HepG2 (cell line): ENCODE measurements at regions not wholly inside any gene's neighbourhood (a gene's known extent, or its start where the extent isn't known, plus 50 kb on each side); places are given as distances from the start of the nearest gene placed in this dataset.

Source experiments
- ATAC-seq: fragments of 200-7000 bp; cut with Tn5 transposase; 3 replicates; pipeline ENCODE4 v1.9.1; 2020; ENCODE audit warnings: mild to moderate bottlenecking, moderate library complexity
- BruUV-seq: library from RNA; stranded (reverse); fragments of 400-500 nt; replicated peaks from 2 replicates; lab custom pipeline; 2021; lab: Mats Ljungman, UMichigan
- CTCF ChIA-PET: fragments of 300-600 bp; formaldehyde crosslinking; extraction: SDS; loops from one replicate; lab custom pipeline; 2021; ENCODE audit warnings: low total read pairs, inconsistent platforms, low intra/inter-chr PET ratio; lab: Yijun Ruan, JAX
- POLR2A ChIA-PET: fragments of 350-600 bp; sonication (Branson Sonifier 250); formaldehyde crosslinking; loops from one replicate; lab custom pipeline; 2020; ENCODE audit warnings: antibody characterized with exemption, inconsistent platforms; lab: Yijun Ruan, JAX
- DNase-seq: peaks from one replicate; pipeline ENCODE4 v3.0.0-alpha.2; 2015; ENCODE audit warnings: low spot score
- FAIRE-seq: peaks from 3 replicates; lab custom pipeline; 2011; peaks lifted over from hg19 to GRCh38; lab: Jason Lieb, UNC
- H2AFZ ChIP-seq: one replicate; pipeline ENCODE4 v1.6.1; 2011; ENCODE audit warnings: low read length, inconsistent platforms
- H3K27ac ChIP-seq: fragments of 300-600 bp; 3 replicates; pipeline ENCODE4 v1.8.0; 2011; ENCODE audit warnings: mixed run types, mild to moderate bottlenecking, mixed read lengths, low read length, inconsistent platforms; ENCODE audit not compliant: insufficient read depth; ENCODE audit errors: extremely low read length
- H3K27me3 ChIP-seq, 2 experiments: fragments of 200-600 bp in 1 of 2; 2 replicates in 1 of 2; 3 replicates in 1 of 2; pipeline versions ENCODE4 v1.6.0 to v1.8.0; 2011; ENCODE audit warnings: low read length in 2 of 2, mild to moderate bottlenecking in 2 of 2, moderate library complexity in 2 of 2, inconsistent platforms in 1 of 2; ENCODE audit not compliant: insufficient read depth in 2 of 2, control insufficient read depth in 1 of 2
- H3K36me3 ChIP-seq, 2 experiments: fragments of 200-600 bp in 1 of 2; replicated peaks in 1 of 2; 2 replicates in 1 of 2; 3 replicates in 1 of 2; pipeline versions ENCODE4 v1.5.1 to v1.8.0; 2011; ENCODE audit warnings: low read length in 2 of 2, inconsistent platforms in 1 of 2; ENCODE audit not compliant: insufficient read depth in 2 of 2, control insufficient read depth in 1 of 2
- H3K4me1 ChIP-seq: 2 replicates; pipeline ENCODE4 v1.5.1; 2012; ENCODE audit warnings: low read length, inconsistent platforms; ENCODE audit not compliant: insufficient read depth
- H3K4me2 ChIP-seq: 2 replicates; pipeline ENCODE4 v1.6.0; 2011; ENCODE audit warnings: low read depth, low read length, inconsistent platforms
- H3K4me3 ChIP-seq, 3 experiments: fragments of 200-600 bp in 1 of 3; sonication (generic), shearing (Covaris generic) in 1 of 3; replicated peaks in 1 of 3; 2 replicates each; pipeline ENCODE4 v1.5.1; 2011 to 2016; ENCODE audit warnings: low read length in 3 of 3, inconsistent platforms in 2 of 3, low read depth in 2 of 3, mild to moderate bottlenecking in 2 of 3, control low read depth in 1 of 3, mixed read lengths in 1 of 3; ENCODE audit not compliant: insufficient read depth in 1 of 3
- H3K79me2 ChIP-seq: one replicate; pipeline ENCODE4 v1.6.1; 2011; ENCODE audit warnings: low read length, inconsistent platforms; ENCODE audit not compliant: insufficient read depth
- H3K9ac ChIP-seq: 2 replicates; pipeline ENCODE4 v1.6.0; 2011; ENCODE audit warnings: mild to moderate bottlenecking, low read depth, low read length, inconsistent platforms; ENCODE audit not compliant: insufficient read depth
- H3K9me3 ChIP-seq: 2 replicates; pipeline ENCODE4 v1.5.1; 2012; ENCODE audit warnings: mild to moderate bottlenecking, low read length
- H4K20me1 ChIP-seq: 2 replicates; pipeline ENCODE4 v1.6.0; 2011; ENCODE audit warnings: inconsistent platforms, mild to moderate bottlenecking, low read length, moderate library complexity; ENCODE audit not compliant: insufficient read depth
- BCL3 ChIP-seq: sonication (generic); formaldehyde crosslinking; IDR thresholded peaks from 2 replicates; pipeline ENCODE4 v1.5.1; 2020; ENCODE audit warnings: mild to moderate bottlenecking, missing genetic modification reagents, moderate library complexity
- HIVEP1 ChIP-seq: sonication (generic); formaldehyde crosslinking; IDR thresholded peaks from 2 replicates; pipeline ENCODE4 v1.4.0; 2020; ENCODE audit warnings: mild to moderate bottlenecking, missing genetic modification reagents
- JDP2 ChIP-seq: sonication (generic); formaldehyde crosslinking; IDR thresholded peaks from 2 replicates; pipeline ENCODE4 v1.8.1; 2022; ENCODE audit warnings: missing genetic modification reagents, borderline replicate concordance
- KAT2B ChIP-seq: fragments of 150-350 bp; IDR thresholded peaks from 2 replicates; pipeline ENCODE4 v1.6.1; 2014; ENCODE audit warnings: low read depth, low read length, borderline replicate concordance
- KLF6 ChIP-seq: IDR thresholded peaks from 2 replicates; pipeline ENCODE4 v1.8.0; 2016; ENCODE audit warnings: missing biosample characterization, missing genetic modification reagents
- MIER2 ChIP-seq: IDR thresholded peaks from 2 replicates; pipeline ENCODE4 v1.6.1; 2016; ENCODE audit warnings: missing biosample characterization, missing genetic modification reagents
- NFIB ChIP-seq: sonication (generic); formaldehyde crosslinking; IDR thresholded peaks from 2 replicates; pipeline ENCODE4 v1.9.0; 2021; ENCODE audit warnings: missing genetic modification reagents, mild to moderate bottlenecking, borderline replicate concordance
- NR1H2 ChIP-seq: sonication (generic); formaldehyde crosslinking; IDR thresholded peaks from 2 replicates; pipeline ENCODE4 v1.8.1; 2022; ENCODE audit warnings: low read depth, missing genetic modification reagents, borderline replicate concordance
- SMAD3 ChIP-seq: sonication (generic); formaldehyde crosslinking; IDR thresholded peaks from 2 replicates; pipeline ENCODE4 v1.4.0; 2020; ENCODE audit warnings: missing genetic modification reagents
- YEATS4 ChIP-seq: sonication (generic); formaldehyde crosslinking; IDR thresholded peaks from 2 replicates; pipeline ENCODE4 v1.4.0; 2020; ENCODE audit warnings: missing genetic modification reagents, borderline replicate concordance
- ZFP36L1 ChIP-seq: sonication (generic); formaldehyde crosslinking; IDR thresholded peaks from 2 replicates; pipeline ENCODE4 v1.8.0; 2022; ENCODE audit warnings: mild to moderate bottlenecking, missing genetic modification reagents, moderate library complexity
- ZNF256 ChIP-seq: sonication (generic); formaldehyde crosslinking; conservative IDR thresholded peaks from 2 replicates; pipeline ENCODE4 v1.4.0; 2020; ENCODE audit warnings: missing genetic modification reagents
- ZNF260 ChIP-seq: sonication (generic); formaldehyde crosslinking; IDR thresholded peaks from 2 replicates; pipeline ENCODE4 v1.4.0; 2020; ENCODE audit warnings: missing genetic modification reagents, low read depth, mild to moderate bottlenecking, borderline replicate concordance
- ZNF547 ChIP-seq: sonication (generic); formaldehyde crosslinking; IDR thresholded peaks from 2 replicates; pipeline ENCODE4 v1.5.1; 2020; ENCODE audit warnings: mild to moderate bottlenecking, missing genetic modification reagents
- ZNF703 ChIP-seq: sonication (generic); formaldehyde crosslinking; IDR thresholded peaks from 2 replicates; pipeline ENCODE4 v1.5.1; 2020; ENCODE audit warnings: missing genetic modification reagents, mild to moderate bottlenecking, moderate library complexity, borderline replicate concordance
- WGBS: methylation state at CpG from one replicate; pipeline ENCODE4 v1.1.6; 2017; ENCODE audit warnings: low lambda C conversion rate; 5-methylcytosine and 5-hydroxymethylcytosine counted together
- in situ Hi-C: cut with HindIII; loops from 2 replicates; pipeline ENCODE4 v1.10.0; 2017; ENCODE audit warnings: low pct_unique_long_range_greater_than_20kb; ENCODE audit not compliant: extremely low pct_ligation_motif_present
- intact Hi-C: fragments of 100-400 bp; cut with micrococcal nuclease; formaldehyde crosslinking; loops from one replicate; pipeline ENCODE4 v1.10.0; 2022; ENCODE audit not compliant: unreplicated experiment
- TF ChIP-seq, protein P1 (sequence below): sonication (generic); formaldehyde crosslinking; IDR thresholded peaks from 2 replicates; pipeline ENCODE4 v1.5.0; 2020; ENCODE audit warnings: missing genetic modification reagents, mild to moderate bottlenecking, borderline replicate concordance

- Histone ChIP-seq H3K27ac (no peak overlapping the region), H3K9ac (no peak overlapping the region), H3K4me2 (no peak overlapping the region), H3K79me2 (no peaks in the 10 kb centered on the region), H3K4me3 (no peak overlapping the region), H3K27me3 (peaks cover 0 to 3% of the 10 kb centered on the region in 2 experiments; a peak in 2 of 5 replicates), H2AFZ (no peak overlapping the region), H3K4me1 (no peaks in the 10 kb centered on the region), H3K9me3 (no peaks in the 10 kb centered on the region), H3K36me3 (no peaks in the 10 kb centered on the region), H4K20me1 (no peaks in the 10 kb centered on the region)
- POLR2A ChIA-PET, result no interaction called here
- CTCF ChIA-PET, result no interaction called here
- in situ Hi-C loops (no loop called here), intact Hi-C loops (no loop called here)
- FAIRE-seq (no peak), ATAC-seq (no peak), DNase-seq (no peak)
- TF ChIP-seq JDP2 (CRISPR knock-in tag), result no peak
- no peak for TF ChIP-seq KAT2B
- no peak for TF ChIP-seq ZNF256
- TF ChIP-seq YEATS4 (CRISPR knock-in tag), result no peak
- TF ChIP-seq BCL3 (CRISPR knock-in tag), result no peak
- WGBS, result 54% methylated on average over 7 of the region's 17 CpGs
- BruUV-seq, result no TSS peak
Observed at GRCh38 chr15:29473621-29474105, 204.0 kb upstream of the NSMCE3 start.

DNA sequence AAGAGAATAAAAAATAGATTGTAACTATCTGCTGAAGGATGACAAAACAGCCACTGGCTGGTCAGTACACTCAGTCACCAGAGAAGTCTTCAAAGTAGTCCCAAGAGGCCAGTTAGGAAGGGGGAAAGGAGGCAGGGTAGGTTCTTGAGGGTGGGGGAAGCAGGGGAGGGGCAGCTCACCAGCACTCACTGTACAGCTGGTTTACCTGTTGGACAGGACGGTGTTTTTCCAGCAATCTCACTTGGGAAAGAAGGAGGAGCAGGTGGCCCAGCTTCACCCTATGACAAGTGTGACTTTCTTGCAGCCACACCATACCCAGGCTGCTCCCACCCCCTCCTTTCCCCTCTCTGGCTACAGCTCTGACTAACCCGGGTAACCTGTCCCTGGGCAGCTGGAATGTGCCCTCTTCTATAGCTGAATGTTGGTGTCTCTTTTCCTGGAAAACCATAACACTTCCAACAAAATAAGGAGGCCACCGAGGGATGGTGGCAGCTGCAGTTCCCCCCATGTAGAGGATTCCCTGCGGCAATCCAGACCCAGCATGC, 203.4 kb upstream of the NSMCE3 start:
- intact Hi-C loops (no loop called here), in situ Hi-C loops (no loop called here)
- Histone ChIP-seq H3K9me3 (no peaks in the 10 kb centered on the region), H3K36me3 (no peaks in the 10 kb centered on the region), H3K27ac (no peak overlapping the region), H4K20me1 (no peaks in the 10 kb centered on the region), H3K79me2 (no peaks in the 10 kb centered on the region), H3K9ac (no peak overlapping the region), H3K4me2 (no peak overlapping the region), H3K4me1 (no peaks in the 10 kb centered on the region), H3K4me3 (no peak overlapping the region), H3K27me3 (peaks cover 0 to 3% of the 10 kb centered on the region in 2 experiments; a peak in 2 of 5 replicates), H2AFZ (no peak overlapping the region)
- no peak for TF ChIP-seq SMAD3 (CRISPR knock-in tag)
- TF ChIP-seq, protein P1, sequence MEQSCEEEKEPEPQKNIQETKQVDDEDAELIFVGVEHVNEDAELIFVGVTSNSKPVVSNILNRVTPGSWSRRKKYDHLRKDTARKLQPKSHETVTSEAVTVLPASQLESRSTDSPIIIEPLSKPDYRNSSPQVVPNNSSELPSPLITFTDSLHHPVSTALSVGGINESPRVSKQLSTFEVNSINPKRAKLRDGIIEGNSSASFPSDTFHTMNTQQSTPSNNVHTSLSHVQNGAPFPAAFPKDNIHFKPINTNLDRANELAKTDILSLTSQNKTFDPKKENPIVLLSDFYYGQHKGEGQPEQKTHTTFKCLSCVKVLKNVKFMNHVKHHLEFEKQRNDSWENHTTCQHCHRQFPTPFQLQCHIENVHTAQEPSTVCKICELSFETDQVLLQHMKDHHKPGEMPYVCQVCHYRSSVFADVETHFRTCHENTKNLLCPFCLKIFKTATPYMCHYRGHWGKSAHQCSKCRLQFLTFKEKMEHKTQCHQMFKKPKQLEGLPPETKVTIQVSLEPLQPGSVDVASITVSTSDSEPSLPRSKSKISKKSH, result no peak
- TF ChIP-seq ZNF547, result no peak
- TF ChIP-seq ZNF703 (CRISPR knock-in tag), result no peak
- no peak for TF ChIP-seq ZFP36L1 (CRISPR knock-in tag)
- no peak for TF ChIP-seq NR1H2 (CRISPR knock-in tag)
- no peak for TF ChIP-seq KLF6 (CRISPR knock-in tag)
- no peak for TF ChIP-seq MIER2 (CRISPR knock-in tag)
- no peak for TF ChIP-seq ZNF260
- TF ChIP-seq HIVEP1 (CRISPR knock-in tag), result no peak
- TF ChIP-seq NFIB (CRISPR knock-in tag), result no peak
- no peak for ATAC-seq
- ChIA-PET CTCF (no interaction called here), POLR2A (no interaction called here)
- no peak for DNase-seq
- FAIRE-seq, result no peak
- 8% methylated on average over 4 of the region's 4 CpGs for WGBS
- BruUV-seq, result no TSS peak
